HCT116 (cell line): ENCODE measurements at regions not wholly inside any gene's neighbourhood (a gene's known extent, or its start where the extent isn't known, plus 50 kb on each side); places are given as distances from the start of the nearest gene placed in this dataset.

Source experiments
- ATAC-seq: fragments of 200-7000 bp; cut with Tn5 transposase; 2 replicates; pipeline ENCODE4 v1.9.1; 2020; ENCODE audit warnings: mild to moderate bottlenecking, moderate library complexity
- BruUV-seq: library from RNA; stranded (reverse); fragments of 400-500 nt; replicated peaks from 2 replicates; lab custom pipeline; 2021; lab: Mats Ljungman, UMichigan
- CTCF ChIA-PET: fragments of 300-600 bp; sonication (Branson Sonifier 250); formaldehyde crosslinking; loops from one replicate; lab custom pipeline; 2021; ENCODE audit warnings: antibody characterized with exemption; lab: Charles Lee
- POLR2A ChIA-PET: fragments of 300-600, 350-600 bp; sonication (Branson Sonifier 250); formaldehyde crosslinking; loops from one replicate; lab custom pipeline; 2021; ENCODE audit warnings: antibody characterized with exemption; lab: Charles Lee
- RAD21 ChIA-PET, 2 experiments: fragments of 300-600 bp; sonication (Branson Sonifier 250); formaldehyde crosslinking; loops; one replicate each; lab custom pipeline; 2023; ENCODE audit warnings: low total read pairs in 2 of 2; ENCODE audit not compliant: uncharacterized antibody in 2 of 2, unreplicated experiment in 2 of 2, low non-redundant PET in 1 of 2; lab: Charles Lee
- DNase-seq: peaks from one replicate; pipeline ENCODE4 v3.0.0-alpha.2; 2010; ENCODE audit warnings: low read depth, low spot score
- H2AFZ ChIP-seq: fragments of 200-600 bp; shearing (Covaris generic), sonication (generic); 2 replicates; pipeline ENCODE4 v1.6.1; 2017; ENCODE audit warnings: low read depth, mixed run types, mixed read lengths, antibody characterized with exemption, low read length; ENCODE audit not compliant: poor library complexity, severe bottlenecking
- H3K27ac ChIP-seq: 2 replicates; pipeline ENCODE4 v1.5.1; 2012; ENCODE audit warnings: low read depth, low read length
- H3K27me3 ChIP-seq: fragments of 200-600 bp; sonication (generic); 2 replicates; pipeline ENCODE4 v1.6.1; 2016; ENCODE audit warnings: mixed run types, low read length, mixed read lengths; ENCODE audit not compliant: insufficient read depth
- H3K36me3 ChIP-seq, 2 experiments: fragments of 200-500 bp in 1 of 2; fragments of 200-600 bp in 1 of 2; sonication (Bioruptor generic) in 1 of 2; sonication (generic) in 1 of 2; 2 replicates each; pipeline versions ENCODE4 v1.5.1 to v1.6.1; 2014 to 2016; ENCODE audit warnings: low read length in 2 of 2, inconsistent platforms in 1 of 2, mixed read lengths in 1 of 2, mixed run types in 1 of 2; ENCODE audit not compliant: insufficient read depth in 2 of 2, control insufficient read depth in 1 of 2
- H3K4me1 ChIP-seq, 2 experiments: fragments of 200-600 bp in 1 of 2; sonication (generic) in 1 of 2; 2 replicates each; pipeline versions ENCODE4 v1.5.1 to v1.6.1; 2012 to 2017; ENCODE audit warnings: low read length in 2 of 2, inconsistent platforms in 1 of 2, mild to moderate bottlenecking in 1 of 2, mixed read lengths in 1 of 2, mixed run types in 1 of 2, moderate library complexity in 1 of 2; ENCODE audit not compliant: insufficient read depth in 2 of 2, control insufficient read depth in 1 of 2
- H3K4me2 ChIP-seq: fragments of 200-600 bp; sonication (generic); 2 replicates; pipeline ENCODE4 v1.6.1; 2017; ENCODE audit warnings: mixed run types, low read length, mixed read lengths
- H3K4me3 ChIP-seq, 2 experiments: fragments of 200-600 bp in 1 of 2; sonication (generic) in 1 of 2; replicated peaks in 1 of 2; 2 replicates each; pipeline ENCODE4 v1.5.1; 2011 to 2016; ENCODE audit warnings: low read length in 2 of 2, control low read depth in 1 of 2, low read depth in 1 of 2, mild to moderate bottlenecking in 1 of 2, mixed read lengths in 1 of 2, mixed run types in 1 of 2
- H3K79me2 ChIP-seq: fragments of 200-600 bp; sonication (generic); 2 replicates; pipeline ENCODE4 v1.6.1; 2017; ENCODE audit warnings: mild to moderate bottlenecking, mixed run types, low read length, moderate library complexity, mixed read lengths; ENCODE audit not compliant: insufficient read depth
- H3K9ac ChIP-seq: fragments of 200-600 bp; sonication (generic); 2 replicates; pipeline ENCODE4 v1.6.1; 2016; ENCODE audit warnings: low read length, mixed read lengths
- H3K9me2 ChIP-seq: fragments of 200-600 bp; sonication (generic), shearing (Covaris generic); 2 replicates; pipeline ENCODE4 v1.6.1; 2017; ENCODE audit warnings: mixed run types, mild to moderate bottlenecking, moderate library complexity; ENCODE audit not compliant: insufficient read depth
- H3K9me3 ChIP-seq, 2 experiments: fragments of 200-500 bp in 1 of 2; fragments of 200-600 bp in 1 of 2; sonication (Bioruptor generic) in 1 of 2; sonication (generic) in 1 of 2; 2 replicates each; pipeline ENCODE4 v1.6.1; 2014 to 2017; ENCODE audit warnings: low read length in 2 of 2, mixed read lengths in 2 of 2, inconsistent platforms in 1 of 2, low read depth in 1 of 2, mild to moderate bottlenecking in 1 of 2, mixed run types in 1 of 2, moderate library complexity in 1 of 2; ENCODE audit not compliant: control insufficient read depth in 1 of 2, insufficient read depth in 1 of 2
- H4K20me1 ChIP-seq: fragments of 200-600 bp; sonication (generic), shearing (Covaris generic); 2 replicates; pipeline ENCODE4 v1.6.1; 2017; ENCODE audit warnings: mixed run types, mild to moderate bottlenecking, moderate library complexity; ENCODE audit not compliant: insufficient read depth
- CTCF ChIP-seq, 3 experiments: fragments of 200-600 bp in 1 of 3; sonication (generic) in 1 of 3; IDR thresholded peaks in 2 of 3; conservative IDR thresholded peaks in 1 of 3; 2 replicates each; pipeline ENCODE4 v1.5.1; 2012 to 2017; ENCODE audit warnings: low read depth in 2 of 3, low read length in 2 of 3, antibody characterized with exemption in 1 of 3, borderline replicate concordance in 1 of 3, control low read depth in 1 of 3, mild to moderate bottlenecking in 1 of 3, mixed read lengths in 1 of 3, mixed run types in 1 of 3, moderate library complexity in 1 of 3; ENCODE audit not compliant: insufficient read depth in 1 of 3
- EGR1 ChIP-seq: IDR thresholded peaks from 2 replicates; pipeline ENCODE4 v1.6.1; 2012; ENCODE audit warnings: low read depth
- EZH2 ChIP-seq: fragments of 200-600 bp; sonication (generic); IDR thresholded peaks from 2 replicates; pipeline ENCODE4 v1.6.1; 2017; ENCODE audit warnings: antibody characterized with exemption, mixed run types
- EZH2phosphoT487 ChIP-seq: fragments of 200-600 bp; IDR thresholded peaks from 2 replicates; pipeline ENCODE4 v1.6.1; 2018; ENCODE audit warnings: antibody characterized with exemption, borderline replicate concordance
- FOSL1 ChIP-seq: IDR thresholded peaks from 2 replicates; pipeline ENCODE4 v1.6.1; 2012; ENCODE audit warnings: low read depth
- JUND ChIP-seq: IDR thresholded peaks from 2 replicates; pipeline ENCODE4 v1.6.1; 2012
- POLR2A ChIP-seq: IDR thresholded peaks from 2 replicates; pipeline ENCODE4 v1.7.0; 2011; ENCODE audit warnings: borderline replicate concordance; ENCODE audit not compliant: insufficient read depth, insufficient read length; ENCODE audit errors: extremely low read depth
- SP1 ChIP-seq: IDR thresholded peaks from 2 replicates; pipeline ENCODE4 v1.6.1; 2012; ENCODE audit warnings: low read depth
- SRF ChIP-seq: IDR thresholded peaks from 2 replicates; pipeline ENCODE4 v1.6.1; 2012; ENCODE audit warnings: low read depth
- TCF7L2 ChIP-seq: IDR thresholded peaks from 2 replicates; pipeline ENCODE4 v1.7.0; 2011; ENCODE audit warnings: borderline replicate concordance, inconsistent platforms; ENCODE audit not compliant: insufficient read depth, insufficient read length; ENCODE audit errors: extremely low read depth
- YY1 ChIP-seq: IDR thresholded peaks from 2 replicates; pipeline ENCODE4 v1.6.1; 2011; ENCODE audit warnings: low read length, low read depth, moderate library complexity, mild to moderate bottlenecking; ENCODE audit not compliant: insufficient replicate concordance; ENCODE audit errors: extremely low read depth
- intact Hi-C: fragments of 100-400 bp; cut with micrococcal nuclease; formaldehyde crosslinking; loops from 2 replicates; pipeline ENCODE4 v1.10.0; 2022

- Histone ChIP-seq H3K27ac (no peak overlapping the region), H3K4me3 (no peak overlapping the region), H3K9me3 (no peaks in the 10 kb centered on the region), H4K20me1 (no peaks in the 10 kb centered on the region), H3K79me2 (no peaks in the 10 kb centered on the region), H3K4me1 (no peaks in the 10 kb centered on the region), H3K9ac (no peak overlapping the region), H3K4me2 (no peak overlapping the region), H3K27me3 (no peaks in the 10 kb centered on the region), H3K9me2 (no peaks in the 10 kb centered on the region), H2AFZ (no peak overlapping the region), H3K36me3 (no peaks in the 10 kb centered on the region)
- no TSS peak for BruUV-seq
- DNase-seq (no peak), ATAC-seq (no peak)
- ChIA-PET CTCF (no interaction called here), POLR2A (no interaction called here), RAD21 (no interaction called here)
- intact Hi-C loops, result no loop called here
- TF ChIP-seq FOSL1 (no peak), SP1 (no peak), EGR1 (no peak), SRF (no peak), CTCF (IDR thresholded peaks at IDR 0.05 in 2 of 3, conservative IDR thresholded peaks at IDR 0.05 in 1 of 3; ENCODE audit: borderline replicate concordance in 1 of 3, insufficient read depth in 1 of 3, low read depth in 2 of 3, low read length in 2 of 3) (no peak), EZH2 (no peak), JUND (no peak), YY1 (no peak), EZH2phosphoT487 (no peak), TCF7L2 (no peak), POLR2A (no peak)
These were observed 1668.7 kb upstream of the PCDH7 start for GRCh38 chr4:29051381-29051965.
